DOHH2 (cell line): ENCODE measurements at regions not wholly inside any gene's neighbourhood (a gene's known extent, or its start where the extent isn't known, plus 50 kb on each side); places are given as distances from the start of the nearest gene placed in this dataset.

Experiments used
- EZH2phosphoT487 ChIP-seq: fragments of 200-600 bp; sonication (generic); IDR thresholded peaks from 2 replicates; pipeline ENCODE4 v1.6.1; 2017; ENCODE audit warnings: borderline replicate concordance, mild to moderate bottlenecking, antibody characterized with exemption, low read length, moderate library complexity, mixed read lengths
- TF ChIP-seq, protein P1 (sequence below): fragments of 200-600 bp; sonication (generic); IDR thresholded peaks from one replicate; pipeline ENCODE4 v1.5.1; 2014; ENCODE audit warnings: antibody characterized with exemption, mild to moderate bottlenecking, low read depth, low read length; ENCODE audit not compliant: poor library complexity, severe bottlenecking

DNA sequence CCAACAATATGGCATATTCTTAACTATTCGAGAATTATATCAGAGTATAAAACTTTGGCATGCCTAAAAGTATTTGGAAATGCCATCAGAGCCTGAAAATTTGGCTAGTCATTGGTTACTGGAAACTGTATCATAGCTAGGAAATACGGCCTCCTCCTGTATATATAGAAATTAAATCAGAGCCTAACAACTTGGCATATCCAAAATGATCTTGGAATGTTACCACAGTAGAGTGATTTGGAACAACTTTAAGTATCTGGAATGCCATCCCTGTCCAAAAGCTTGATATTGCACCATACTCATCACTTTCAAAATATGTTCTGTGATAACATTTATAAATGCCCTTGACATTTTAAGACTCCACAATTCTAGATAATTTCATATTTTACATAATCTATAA is 335.8 kb downstream of the SLITRK1 start:
- TF ChIP-seq, protein P1, sequence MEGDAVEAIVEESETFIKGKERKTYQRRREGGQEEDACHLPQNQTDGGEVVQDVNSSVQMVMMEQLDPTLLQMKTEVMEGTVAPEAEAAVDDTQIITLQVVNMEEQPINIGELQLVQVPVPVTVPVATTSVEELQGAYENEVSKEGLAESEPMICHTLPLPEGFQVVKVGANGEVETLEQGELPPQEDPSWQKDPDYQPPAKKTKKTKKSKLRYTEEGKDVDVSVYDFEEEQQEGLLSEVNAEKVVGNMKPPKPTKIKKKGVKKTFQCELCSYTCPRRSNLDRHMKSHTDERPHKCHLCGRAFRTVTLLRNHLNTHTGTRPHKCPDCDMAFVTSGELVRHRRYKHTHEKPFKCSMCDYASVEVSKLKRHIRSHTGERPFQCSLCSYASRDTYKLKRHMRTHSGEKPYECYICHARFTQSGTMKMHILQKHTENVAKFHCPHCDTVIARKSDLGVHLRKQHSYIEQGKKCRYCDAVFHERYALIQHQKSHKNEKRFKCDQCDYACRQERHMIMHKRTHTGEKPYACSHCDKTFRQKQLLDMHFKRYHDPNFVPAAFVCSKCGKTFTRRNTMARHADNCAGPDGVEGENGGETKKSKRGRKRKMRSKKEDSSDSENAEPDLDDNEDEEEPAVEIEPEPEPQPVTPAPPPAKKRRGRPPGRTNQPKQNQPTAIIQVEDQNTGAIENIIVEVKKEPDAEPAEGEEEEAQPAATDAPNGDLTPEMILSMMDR = no peak
- no peak for TF ChIP-seq EZH2phosphoT487
